Sigmoid colon (tissue), 4 donors: ENCODE measurements at regions not wholly inside any gene's neighbourhood (a gene's known extent, or its start where the extent isn't known, plus 50 kb on each side); places are given as distances from the start of the nearest gene placed in this dataset.

Source experiments
- CTCF ChIP-seq, 4 experiments: fragments of 450-650 bp in 3 of 4; fragments of 200-600 bp in 1 of 4; IDR thresholded peaks; one replicate each; pipeline ENCODE4 v1.5.1; 2016 to 2019; ENCODE audit warnings: antibody characterized with exemption in 4 of 4, mild to moderate bottlenecking in 3 of 4, moderate library complexity in 2 of 4
- POLR2A ChIP-seq, 2 donors: fragments of 450-650 bp; IDR thresholded peaks; one replicate each; pipeline ENCODE4 v1.6.1; 2016; ENCODE audit warnings: antibody characterized with exemption in 2 of 2, mild to moderate bottlenecking in 2 of 2, moderate library complexity in 2 of 2
- POLR2AphosphoS5 ChIP-seq, 4 donors: sonication (generic); formaldehyde crosslinking; IDR thresholded peaks; one replicate each; pipeline ENCODE4 v1.6.1; 2017; ENCODE audit warnings: antibody characterized with exemption in 4 of 4

GRCh38 chr4:138645289-138645688 lies 370.3 kb upstream of the NOCT start:
- TF ChIP-seq CTCF (IDR thresholded peaks at IDR 0.05) (no peak), POLR2A (IDR thresholded peaks at IDR 0.05) (no peak), POLR2AphosphoS5 (IDR thresholded peaks at IDR 0.05) (no peak)
